Activated CD4-positive, alpha-beta T cell treated with anti-CD3 and anti-CD28 coated beads for 36 hours (primary cell): ENCODE measurements at regions not wholly inside any gene's neighbourhood (a gene's known extent, or its start where the extent isn't known, plus 50 kb on each side); places are given as distances from the start of the nearest gene placed in this dataset.

ENCODE experiments used
- ATAC-seq: fragments of 200-7000 bp; cut with Tn5 transposase; one replicate; pipeline ENCODE4 v1.10.0; 2021; ENCODE audit warnings: mild to moderate bottlenecking, moderate library complexity
- CTCF ChIA-PET: fragments of 350-600 bp; sonication (Branson Sonifier 250); formaldehyde crosslinking; loops from one replicate; lab custom pipeline; 2021; ENCODE audit warnings: antibody characterized with exemption; lab: Charles Lee
- POLR2A ChIA-PET: fragments of 350-600 bp; sonication (Branson Sonifier 250); formaldehyde crosslinking; loops from one replicate; lab custom pipeline; 2021; ENCODE audit warnings: antibody characterized with exemption, inconsistent platforms; lab: Charles Lee
- DNase-seq: peaks from one replicate; pipeline ENCODE4 v3.0.0-alpha.2; 2020
- H3K27ac Mint-ChIP-seq: one replicate; pipeline ENCODE4 v1.8.0; 2021; ENCODE audit warnings: mixed read lengths
- H3K27me3 Mint-ChIP-seq: one replicate; pipeline ENCODE4 v1.8.0; 2021; ENCODE audit warnings: mixed read lengths
- H3K36me3 Mint-ChIP-seq: one replicate; pipeline ENCODE4 v1.8.0; 2021; ENCODE audit warnings: low read depth, mixed read lengths
- H3K4me1 Mint-ChIP-seq: one replicate; pipeline ENCODE4 v1.8.0; 2021; ENCODE audit warnings: mixed read lengths
- H3K4me3 Mint-ChIP-seq: one replicate; pipeline ENCODE4 v1.8.0; 2021; ENCODE audit warnings: mild to moderate bottlenecking, moderate library complexity, mixed read lengths
- H3K9me3 Mint-ChIP-seq: one replicate; pipeline ENCODE4 v1.8.0; 2021; ENCODE audit warnings: low read depth, mixed read lengths
- intact Hi-C, 2 experiments: fragments of 100-400 bp; cut with DNase I in 1 of 2; cut with micrococcal nuclease in 1 of 2; formaldehyde crosslinking; loops; one replicate each; pipeline versions ENCODE4 v1.14.2 to v1.15.1; 2022 to 2024; cut with DNase I, micrococcal nuclease

GRCh38 chr2:146246002-146246735 lies 1598.7 kb upstream of the ACVR2A start:
- DNase-seq (no peak), ATAC-seq (no peak)
- Mint-ChIP-seq H3K36me3 (no peaks in the 10 kb centered on the region), H3K9me3 (peaks cover 3% of the 10 kb centered on the region), H3K27me3 (no peaks in the 10 kb centered on the region), H3K4me1 (no peaks in the 10 kb centered on the region), H3K4me3 (no peak overlapping the region), H3K27ac (no peak overlapping the region)
- intact Hi-C loops: no loop called here
- ChIA-PET CTCF (no interaction called here), POLR2A (no interaction called here)

GRCh38 chr2:146244830-146245229 lies 1600.0 kb upstream of the ACVR2A start:
- Mint-ChIP-seq H3K4me1 (no peaks in the 10 kb centered on the region), H3K27me3 (no peaks in the 10 kb centered on the region), H3K27ac (no peak overlapping the region), H3K36me3 (no peaks in the 10 kb centered on the region), H3K4me3 (no peak overlapping the region), H3K9me3 (peaks cover 3% of the 10 kb centered on the region)
- intact Hi-C loops: no loop called here
- ATAC-seq: no peak
- CTCF ChIA-PET: no interaction called here
- no peak for DNase-seq
- POLR2A ChIA-PET: no interaction called here

DNA sequence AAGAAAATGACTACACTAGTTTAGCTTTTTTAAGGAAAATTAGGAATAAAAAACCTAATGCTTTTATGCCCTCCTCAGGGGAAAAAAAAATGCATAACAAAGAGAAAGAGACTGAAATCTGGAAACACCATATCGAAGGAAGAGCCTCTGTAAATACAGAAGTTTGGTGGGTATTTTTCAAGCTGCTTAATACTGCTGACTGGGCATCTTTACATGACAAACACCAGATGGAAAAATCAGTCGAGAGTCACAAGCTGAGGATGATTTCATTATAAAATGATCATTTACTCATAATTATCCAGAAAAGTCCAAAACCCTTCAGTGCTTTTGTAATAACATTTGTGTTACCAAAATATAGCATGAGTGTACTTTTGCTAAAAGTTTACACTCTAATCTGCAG lies 1600.7 kb upstream of the ACVR2A start:
- no peak overlapping the region for H3K4me3 Mint-ChIP-seq
- intact Hi-C loops: no loop called here
- peaks cover 3% of the 10 kb centered on the region for H3K9me3 Mint-ChIP-seq
- H3K36me3 Mint-ChIP-seq: no peaks in the 10 kb centered on the region
- CTCF ChIA-PET: no interaction called here
- ATAC-seq (no peak), DNase-seq (no peak)
- POLR2A ChIA-PET: no interaction called here
- no peak overlapping the region for H3K27ac Mint-ChIP-seq
- H3K4me1 Mint-ChIP-seq: no peaks in the 10 kb centered on the region
- no peaks in the 10 kb centered on the region for H3K27me3 Mint-ChIP-seq

DNA sequence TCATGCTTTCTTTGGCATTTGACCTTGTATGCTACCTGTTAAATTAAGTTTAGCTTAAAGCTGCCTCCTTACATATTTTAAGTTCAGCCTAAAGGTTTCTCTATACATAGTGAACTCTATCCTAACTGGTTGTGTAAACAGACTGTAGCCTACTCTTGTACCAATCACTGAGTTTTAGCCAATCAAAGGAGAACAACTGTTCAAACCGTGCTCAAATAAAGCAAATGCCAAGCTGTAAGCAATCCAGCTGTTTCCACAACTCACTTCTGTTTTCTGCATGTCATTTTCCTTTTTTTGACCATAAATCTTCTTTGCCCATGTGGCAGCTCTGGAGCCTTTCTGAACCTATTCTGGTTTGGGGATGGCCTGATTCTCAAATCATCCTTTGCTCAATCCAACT lies 1603.8 kb upstream of the ACVR2A start:
- no peaks in the 10 kb centered on the region for H3K9me3 Mint-ChIP-seq
- H3K4me3 Mint-ChIP-seq: no peak overlapping the region
- CTCF ChIA-PET: no interaction called here
- ATAC-seq (no peak), DNase-seq (no peak)
- intact Hi-C loops: no loop called here
- H3K27me3 Mint-ChIP-seq: no peaks in the 10 kb centered on the region
- POLR2A ChIA-PET: no interaction called here
- H3K27ac Mint-ChIP-seq: no peak overlapping the region
- no peaks in the 10 kb centered on the region for H3K36me3 Mint-ChIP-seq
- no peaks in the 10 kb centered on the region for H3K4me1 Mint-ChIP-seq

DNA sequence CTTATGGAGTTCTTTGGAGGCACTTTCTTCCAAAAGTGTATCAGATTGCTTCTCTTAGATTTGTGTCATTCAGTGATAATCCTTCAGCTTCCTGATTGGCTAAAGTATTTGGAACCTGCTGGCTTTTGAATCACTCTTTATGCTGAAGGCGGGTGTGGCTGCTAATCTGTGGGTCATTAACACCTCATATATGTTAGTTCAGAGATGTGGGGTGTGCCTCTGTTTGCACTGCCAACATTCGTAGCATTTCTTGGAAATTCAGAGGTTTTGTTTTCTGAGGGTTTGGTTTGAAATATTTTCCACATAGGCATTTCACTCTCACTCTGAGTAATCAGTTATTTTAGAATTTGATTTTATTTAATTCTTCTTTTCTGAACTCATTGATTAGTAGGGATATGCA lies 1604.4 kb upstream of the ACVR2A start:
- ChIA-PET POLR2A (no interaction called here), CTCF (no interaction called here)
- Mint-ChIP-seq H3K9me3 (no peaks in the 10 kb centered on the region), H3K4me1 (no peaks in the 10 kb centered on the region), H3K27ac (no peak overlapping the region), H3K27me3 (no peaks in the 10 kb centered on the region), H3K36me3 (no peaks in the 10 kb centered on the region), H3K4me3 (no peak overlapping the region)
- intact Hi-C loops: no loop called here
- no peak for DNase-seq
- no peak for ATAC-seq

DNA sequence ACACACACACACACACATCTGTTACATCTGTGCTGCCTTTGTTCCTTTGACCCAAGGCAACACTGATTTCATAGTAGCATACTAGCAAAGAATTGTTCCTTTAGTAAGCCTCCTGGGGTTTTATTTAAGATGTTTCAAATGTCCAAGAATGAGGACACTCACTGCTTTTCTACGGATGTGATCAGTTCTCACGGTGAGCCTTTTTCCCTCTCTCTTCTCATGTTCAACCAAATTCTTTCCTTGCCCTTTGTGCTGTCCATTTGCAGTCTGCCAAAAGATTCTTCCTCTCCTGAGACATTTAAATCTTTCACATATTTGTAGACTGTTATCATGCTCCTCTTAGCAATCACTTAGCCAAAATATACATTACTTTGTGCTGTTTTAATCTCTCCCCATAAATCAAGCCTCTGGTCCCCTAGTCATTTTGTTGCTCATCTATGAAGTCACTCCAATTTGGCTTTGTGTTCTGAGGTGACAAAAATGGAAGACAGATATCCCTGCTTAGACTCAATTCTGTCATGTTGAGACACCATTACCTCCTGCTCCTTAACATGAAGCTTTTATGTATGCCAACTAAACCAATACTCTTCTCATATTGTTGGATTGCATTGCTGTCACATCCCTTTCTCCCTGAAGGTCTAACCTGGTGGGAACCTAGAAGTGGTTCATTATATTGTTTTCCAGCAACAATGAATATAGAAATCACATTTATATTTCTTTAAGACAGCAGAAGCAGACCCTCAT lies 1605.3 kb upstream of the ACVR2A start:
- Mint-ChIP-seq H3K27ac (no peak overlapping the region), H3K27me3 (no peaks in the 10 kb centered on the region), H3K36me3 (no peaks in the 10 kb centered on the region), H3K4me1 (no peaks in the 10 kb centered on the region), H3K9me3 (no peaks in the 10 kb centered on the region), H3K4me3 (no peak overlapping the region)
- ATAC-seq: no peak
- no peak for DNase-seq
- intact Hi-C loops: no loop called here
- CTCF ChIA-PET: no interaction called here
- POLR2A ChIA-PET: no interaction called here

DNA sequence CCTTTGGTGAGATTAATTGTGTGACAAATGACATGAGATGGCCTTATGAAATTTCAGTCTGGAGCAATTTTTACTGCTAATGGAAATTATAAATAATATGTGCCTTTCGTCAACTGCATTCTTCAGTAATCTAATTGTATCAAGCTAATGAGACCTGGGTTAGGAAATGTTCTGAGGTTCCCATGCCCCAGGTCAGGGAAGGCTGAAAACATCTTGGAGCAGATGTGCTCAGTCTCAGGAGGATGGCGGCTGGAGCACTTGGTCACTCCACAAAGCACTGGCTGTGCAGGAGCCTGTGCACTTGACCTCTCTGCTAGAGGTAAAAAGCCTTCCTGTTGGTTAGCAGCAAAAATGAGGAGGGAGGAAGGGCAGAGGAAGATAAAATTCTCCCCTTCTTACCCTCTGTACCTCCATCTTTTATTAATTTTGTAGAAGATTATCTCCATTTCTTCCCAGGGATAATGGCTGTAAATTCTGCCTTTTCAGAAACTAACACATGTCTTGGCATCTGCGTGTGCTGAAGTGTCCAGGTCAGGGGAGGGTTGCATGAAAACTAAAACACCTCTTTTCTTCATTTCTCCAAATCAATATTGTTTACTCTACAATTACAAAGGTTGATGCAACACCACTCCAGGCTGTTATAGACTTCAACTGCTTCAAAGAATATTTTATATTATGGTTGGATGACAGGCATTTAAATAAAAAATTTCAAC lies 1606.4 kb upstream of the ACVR2A start:
- H3K27ac Mint-ChIP-seq: no peak overlapping the region
- no peaks in the 10 kb centered on the region for H3K9me3 Mint-ChIP-seq
- no peak overlapping the region for H3K4me3 Mint-ChIP-seq
- ChIA-PET CTCF (no interaction called here), POLR2A (no interaction called here)
- no peaks in the 10 kb centered on the region for H3K4me1 Mint-ChIP-seq
- intact Hi-C loops: no loop called here
- no peaks in the 10 kb centered on the region for H3K27me3 Mint-ChIP-seq
- ATAC-seq: no peak
- H3K36me3 Mint-ChIP-seq: no peaks in the 10 kb centered on the region
- no peak for DNase-seq

- ATAC-seq (no peak), DNase-seq (no peak)
- Mint-ChIP-seq H3K9me3 (peaks cover 2% of the 10 kb centered on the region), H3K36me3 (no peaks in the 10 kb centered on the region), H3K4me3 (no peak overlapping the region), H3K27me3 (no peaks in the 10 kb centered on the region), H3K4me1 (no peaks in the 10 kb centered on the region), H3K27ac (no peak overlapping the region)
- CTCF ChIA-PET: no interaction called here
- POLR2A ChIA-PET: no interaction called here
- intact Hi-C loops: no loop called here
Observed at GRCh38 chr2:146235158-146235557, 1609.7 kb upstream of the ACVR2A start.

- intact Hi-C loops: no loop called here
- ATAC-seq: no peak
- peaks cover 4% of the 10 kb centered on the region for H3K9me3 Mint-ChIP-seq
Observed at GRCh38 chr2:146229508-146230155, 1615.2 kb upstream of the ACVR2A start.

GRCh38 chr2:146228466-146229058 lies 1616.3 kb upstream of the ACVR2A start:
- Mint-ChIP-seq H3K9me3 (peaks cover 4% of the 10 kb centered on the region), H3K27ac (no peak overlapping the region), H3K4me3 (no peak overlapping the region), H3K27me3 (no peaks in the 10 kb centered on the region), H3K36me3 (no peaks in the 10 kb centered on the region), H3K4me1 (no peaks in the 10 kb centered on the region)
- no peak for DNase-seq
- ChIA-PET CTCF (no interaction called here), POLR2A (no interaction called here)
- intact Hi-C loops: no loop called here
- no peak for ATAC-seq

More at GRCh38 chr2:146229508-146230155, 1615.2 kb upstream of the ACVR2A start:
- no peaks in the 10 kb centered on the region for H3K4me1 Mint-ChIP-seq
- no peaks in the 10 kb centered on the region for H3K27me3 Mint-ChIP-seq
- no peaks in the 10 kb centered on the region for H3K36me3 Mint-ChIP-seq
- no peak overlapping the region for H3K4me3 Mint-ChIP-seq
- ChIA-PET CTCF (interaction anchor here (0.5 kb wide), 1 partner anchor 30 kb away, joined by 3 read pairs; no protein-coding TSS in a partner anchor), POLR2A (no interaction called here)
- DNase-seq: no peak
- no peak overlapping the region for H3K27ac Mint-ChIP-seq

DNA sequence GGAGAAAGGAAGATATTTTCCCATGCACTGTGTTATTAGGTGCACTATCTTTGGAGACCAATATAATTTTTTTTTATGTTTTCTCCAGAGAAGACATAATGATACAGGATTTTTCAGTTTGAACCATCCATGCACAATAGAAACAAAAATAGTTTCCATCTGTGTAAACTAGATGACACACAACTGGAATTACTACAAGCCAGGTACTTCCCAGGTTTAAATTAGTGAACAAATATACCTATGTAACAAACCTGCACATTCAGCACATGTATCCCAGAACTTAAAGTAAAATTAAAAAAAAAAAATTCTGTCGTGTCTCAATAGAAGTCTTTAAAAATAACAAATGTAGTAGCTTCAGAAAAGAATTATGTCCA lies 1616.8 kb upstream of the ACVR2A start:
- no peak for ATAC-seq
- Mint-ChIP-seq H3K4me1 (no peaks in the 10 kb centered on the region), H3K27ac (no peak overlapping the region), H3K9me3 (peaks cover 4% of the 10 kb centered on the region), H3K27me3 (no peaks in the 10 kb centered on the region), H3K4me3 (no peak overlapping the region), H3K36me3 (no peaks in the 10 kb centered on the region)
- intact Hi-C loops: no loop called here
- no peak for DNase-seq
- CTCF ChIA-PET: no interaction called here
- POLR2A ChIA-PET: no interaction called here
